K562 (cell line): ENCODE measurements at regions not wholly inside any gene's neighbourhood (a gene's known extent, or its start where the extent isn't known, plus 50 kb on each side); places are given as distances from the start of the nearest gene placed in this dataset.

Experiments used
- ATAC-seq: fragments of 200-7000 bp; cut with Tn5 transposase; 3 replicates; pipeline ENCODE4 v1.9.1; 2020; ENCODE audit warnings: moderate library complexity
- BruUV-seq: library from RNA; stranded (reverse); fragments of 400-500 nt; replicated peaks from 2 replicates; lab custom pipeline; 2021; lab: Mats Ljungman, UMichigan
- CTCF ChIA-PET: fragments of 300-600 bp; formaldehyde crosslinking; extraction: SDS; loops from one replicate; lab custom pipeline; 2021; ENCODE audit warnings: low intra/inter-chr PET ratio; lab: Yijun Ruan, JAX
- POLR2A ChIA-PET: fragments of 300-600, 350-650 bp; sonication (Branson Sonifier 250); formaldehyde crosslinking; extraction: SDS; loops from one replicate; lab custom pipeline; 2021; ENCODE audit warnings: antibody characterized with exemption, inconsistent platforms; lab: Yijun Ruan, JAX
- DNase-seq, 4 experiments: peaks; one replicate each; pipeline versions ENCODE4 v3.0.0 to v3.0.0-alpha.2; 2011 to 2018; ENCODE audit warnings: low spot score in 3 of 4, mixed read lengths in 3 of 4; ENCODE audit errors: extremely low read depth in 1 of 4
- FAIRE-seq: peaks from 2 replicates; lab custom pipeline; 2011; peaks lifted over from hg19 to GRCh38; lab: Jason Lieb, UNC
- H2AFZ ChIP-seq: 2 replicates; pipeline ENCODE4 v1.6.0; 2011; ENCODE audit warnings: low read depth, low read length, control low read depth, inconsistent platforms
- H3K27ac ChIP-seq: fragments of 200-600 bp; 3 replicates; pipeline ENCODE4 v1.8.0; 2011; ENCODE audit warnings: low read depth, mild to moderate bottlenecking, control low read depth, inconsistent platforms, low read length, moderate library complexity, mixed read lengths; ENCODE audit errors: extremely low read depth
- H3K27me3 ChIP-seq, 2 experiments: fragments of 300-600 bp in 1 of 2; 2 replicates in 1 of 2; 3 replicates in 1 of 2; pipeline versions ENCODE4 v1.6.0 to v1.8.0; 2011; ENCODE audit warnings: inconsistent platforms in 2 of 2, low read length in 2 of 2, mild to moderate bottlenecking in 1 of 2, mixed read lengths in 1 of 2, moderate library complexity in 1 of 2; ENCODE audit not compliant: control insufficient read depth in 2 of 2, insufficient read depth in 2 of 2
- H3K36me3 ChIP-seq: fragments of 300-600 bp; 3 replicates; pipeline ENCODE4 v1.8.0; 2011; ENCODE audit warnings: mild to moderate bottlenecking, low read length, inconsistent platforms; ENCODE audit not compliant: control insufficient read depth, insufficient read depth
- H3K4me1 ChIP-seq, 2 experiments: fragments of 200-600 bp in 1 of 2; replicated peaks in 1 of 2; 2 replicates in 1 of 2; 3 replicates in 1 of 2; pipeline versions ENCODE4 v1.5.1 to v1.8.0; 2011; ENCODE audit warnings: inconsistent platforms in 2 of 2, low read length in 2 of 2, mild to moderate bottlenecking in 1 of 2, mixed read lengths in 1 of 2, moderate library complexity in 1 of 2; ENCODE audit not compliant: control insufficient read depth in 2 of 2, insufficient read depth in 2 of 2
- H3K4me2 ChIP-seq: 2 replicates; pipeline ENCODE4 v1.6.1; 2011; ENCODE audit warnings: low read length, control low read depth, inconsistent platforms, mixed read lengths; ENCODE audit not compliant: insufficient read depth
- H3K4me3 ChIP-seq: fragments of 200-600 bp; sonication (generic), shearing (Covaris generic); 2 replicates; pipeline ENCODE4 v1.5.1; 2016; ENCODE audit warnings: control low read depth, inconsistent platforms
- H3K79me2 ChIP-seq: fragments of 200-600 bp; 3 replicates; pipeline ENCODE4 v1.8.0; 2011; ENCODE audit warnings: low read length, inconsistent platforms; ENCODE audit not compliant: control insufficient read depth, insufficient read depth
- H3K9ac ChIP-seq, 2 experiments: 2 replicates each; pipeline versions ENCODE4 v1.6.0 to v1.6.1; 2011; ENCODE audit warnings: low read depth in 2 of 2, low read length in 2 of 2, control low read depth in 1 of 2, inconsistent platforms in 1 of 2, mild to moderate bottlenecking in 1 of 2, mixed read lengths in 1 of 2; ENCODE audit not compliant: insufficient read depth in 1 of 2
- H3K9me1 ChIP-seq: one replicate; pipeline ENCODE4 v1.6.0; 2011; ENCODE audit warnings: inconsistent platforms, mild to moderate bottlenecking, low read length, moderate library complexity; ENCODE audit not compliant: control insufficient read depth, insufficient read depth
- H3K9me3 ChIP-seq: replicated peaks from 2 replicates; pipeline ENCODE4 v1.5.1; 2011; ENCODE audit warnings: low read depth, low read length, inconsistent platforms; ENCODE audit not compliant: control insufficient read depth, insufficient read depth
- H4K20me1 ChIP-seq: replicated peaks from 2 replicates; pipeline ENCODE4 v1.6.1; 2011; ENCODE audit warnings: low read length, inconsistent platforms, mixed read lengths; ENCODE audit not compliant: control insufficient read depth, insufficient read depth
- CHD2 ChIP-seq: IDR thresholded peaks from 2 replicates; pipeline ENCODE4 v1.6.1; 2011; ENCODE audit warnings: low read depth, low read length
- CXXC5 ChIP-seq: fragments of 250-450 bp; sonication (Bioruptor Pico); IDR thresholded peaks from 2 replicates; pipeline ENCODE4 v1.8.0; 2022; ENCODE audit warnings: inconsistent platforms, mild to moderate bottlenecking, moderate library complexity
- EHMT2 ChIP-seq: fragments of 450-650 bp; IDR thresholded peaks from 2 replicates; pipeline ENCODE4 v1.6.1; 2018; ENCODE audit warnings: antibody characterized with exemption
- ETS1 ChIP-seq: conservative IDR thresholded peaks from 2 replicates; pipeline ENCODE4 v1.6.1; 2011; ENCODE audit warnings: low read depth, mild to moderate bottlenecking, low read length; ENCODE audit not compliant: control insufficient read depth
- FOS ChIP-seq: IDR thresholded peaks from 3 replicates; pipeline ENCODE4 v1.6.1; 2011; ENCODE audit not compliant: insufficient read length; ENCODE audit errors: extremely low read depth
- KAT2B ChIP-seq: IDR thresholded peaks from one replicate; pipeline ENCODE4 v1.6.1; 2012; ENCODE audit warnings: low read depth, mild to moderate bottlenecking, control low read depth, inconsistent platforms, low read length, moderate library complexity
- LEF1 ChIP-seq: fragments of 450-650 bp; IDR thresholded peaks from 2 replicates; pipeline ENCODE4 v1.6.1; 2016; ENCODE audit warnings: mild to moderate bottlenecking
- PTRF ChIP-seq: fragments of 450-650 bp; IDR thresholded peaks from 2 replicates; pipeline ENCODE4 v1.6.1; 2016; ENCODE audit warnings: mild to moderate bottlenecking, missing genetic modification characterization, missing compliant biosample characterization
- RBM25 ChIP-seq: fragments of 200-400 bp; formaldehyde crosslinking; IDR thresholded peaks from 2 replicates; pipeline ENCODE4 v1.6.1; 2018; ENCODE audit warnings: low read length, low read depth, moderate library complexity; ENCODE audit not compliant: severe bottlenecking
- SAFB ChIP-seq: fragments of 200-400 bp; formaldehyde crosslinking; IDR thresholded peaks from 2 replicates; pipeline ENCODE4 v1.6.1; 2017; ENCODE audit warnings: low read depth, low read length, borderline replicate concordance
- ZC3H11A ChIP-seq: IDR thresholded peaks from 2 replicates; pipeline ENCODE4 v1.6.1; 2012; ENCODE audit warnings: low read depth, low read length, improper control_type of control experiment
- ZFP36 ChIP-seq: fragments of 150-350 bp; IDR thresholded peaks from 2 replicates; pipeline ENCODE4 v1.6.1; 2018; ENCODE audit warnings: low read length, low read depth; ENCODE audit not compliant: partially characterized antibody
- WGBS: fragments of 100-300 bp; shearing (Covaris generic); methylation state at CpG from one replicate; pipeline ENCODE4 v1.1.6; 2016; ENCODE audit warnings: low coverage, mixed read lengths; ENCODE audit not compliant: insufficient coverage; ENCODE audit errors: missing lambda C conversion rate; 5-methylcytosine and 5-hydroxymethylcytosine counted together
- in situ Hi-C: fragments of 300-500 bp; cut with MboI; formaldehyde crosslinking; loops from 4 replicates; pipeline ENCODE4 v1.15.0; 2018; ENCODE audit warnings: inconsistent platforms, mixed read lengths
- intact Hi-C: fragments of 100-400 bp; cut with micrococcal nuclease; formaldehyde crosslinking; loops from 2 replicates; pipeline ENCODE4 v1.14.2; 2022
- TF ChIP-seq, protein P1 (sequence below): fragments of 250-450 bp; sonication (Bioruptor Pico); IDR thresholded peaks from 2 replicates; pipeline ENCODE4 v1.5.1; 2021; ENCODE audit warnings: mild to moderate bottlenecking

GRCh38 chr12:111270774-111271173, 98.1 kb downstream of the PHETA1 start:
- intact Hi-C loops = no loop called here
- H3K79me2 ChIP-seq = no peaks in the 10 kb centered on the region
- H2AFZ ChIP-seq = no peak overlapping the region
- POLR2A ChIA-PET = interaction anchor here (0.6 kb wide), 1 partner anchor 206 kb away, joined by 4 read pairs; no protein-coding TSS in a partner anchor
- H3K4me3 ChIP-seq = no peak overlapping the region
- H3K4me1 ChIP-seq = no peaks in the 10 kb centered on the region
- no peaks in the 10 kb centered on the region for H4K20me1 ChIP-seq
- DNase-seq (no peak), FAIRE-seq (no peak), ATAC-seq (no peak)
- under 1% methylated on average over 7 of the region's 7 CpGs for WGBS
- H3K27ac ChIP-seq = no peak overlapping the region
- CTCF ChIA-PET = no interaction called here
- H3K27me3 ChIP-seq = peaks cover 24 to 44% of the 10 kb centered on the region in 2 experiments; a peak in 4 of 5 replicates
- H3K4me2 ChIP-seq = no peak overlapping the region
- in situ Hi-C loops = no loop called here
- TF ChIP-seq, protein P1, sequence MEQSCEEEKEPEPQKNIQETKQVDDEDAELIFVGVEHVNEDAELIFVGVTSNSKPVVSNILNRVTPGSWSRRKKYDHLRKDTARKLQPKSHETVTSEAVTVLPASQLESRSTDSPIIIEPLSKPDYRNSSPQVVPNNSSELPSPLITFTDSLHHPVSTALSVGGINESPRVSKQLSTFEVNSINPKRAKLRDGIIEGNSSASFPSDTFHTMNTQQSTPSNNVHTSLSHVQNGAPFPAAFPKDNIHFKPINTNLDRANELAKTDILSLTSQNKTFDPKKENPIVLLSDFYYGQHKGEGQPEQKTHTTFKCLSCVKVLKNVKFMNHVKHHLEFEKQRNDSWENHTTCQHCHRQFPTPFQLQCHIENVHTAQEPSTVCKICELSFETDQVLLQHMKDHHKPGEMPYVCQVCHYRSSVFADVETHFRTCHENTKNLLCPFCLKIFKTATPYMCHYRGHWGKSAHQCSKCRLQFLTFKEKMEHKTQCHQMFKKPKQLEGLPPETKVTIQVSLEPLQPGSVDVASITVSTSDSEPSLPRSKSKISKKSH (CRISPR knock-in tag) = no peak
- TF ChIP-seq ZFP36 (peak; percentile 35), CXXC5 (CRISPR knock-in tag) (no peak), ETS1 (no peak), KAT2B (no peak), PTRF (tag) (no peak), SAFB (no peak), RBM25 (peak; percentile 18), LEF1 (no peak), CHD2 (no peak), EHMT2 (no peak), ZC3H11A (no peak), FOS (no peak)
- H3K9ac ChIP-seq = no peak overlapping the region
- H3K36me3 ChIP-seq = no peaks in the 10 kb centered on the region
- no peaks in the 10 kb centered on the region; the same call in 1 of the 2 replicates for H3K9me3 ChIP-seq
- H3K9me1 ChIP-seq = no peaks in the 10 kb centered on the region
- BruUV-seq = no TSS peak
